ENCODE measurements at regions not wholly inside any gene's neighbourhood (a gene's known extent, or its start where the extent isn't known, plus 50 kb on each side); places are given as distances from the start of the nearest gene placed in this dataset.
"Not testable (repeated sequence)": the region's sequence is repeated elsewhere in the genome, so short reads cannot be mapped to it uniquely, and the experiment has no call there.

- H3K27ac ChIP-seq (ENCODE audit: low read depth, low read length): no peak overlapping the region
- no peaks in the 10 kb centered on the region for H3K9me3 ChIP-seq (ENCODE audit: control insufficient read depth in 1 of 2, low read length in 2 of 2)
- no peak overlapping the region for H3K4me3 ChIP-seq (ENCODE audit: low read depth in 1 of 2, low read length in 2 of 2)
- H3K36me3 ChIP-seq (ENCODE audit: control insufficient read depth in 1 of 2, insufficient read depth in 2 of 2, low read length in 2 of 2): no peaks in the 10 kb centered on the region
- no peak overlapping the region for H3K9ac ChIP-seq (ENCODE audit: low read depth in 1 of 2, low read length in 2 of 2)
- H3K4me1 ChIP-seq (ENCODE audit: control insufficient read depth in 1 of 2, insufficient read depth in 2 of 2, low read length in 2 of 2): peaks cover 24 to 52% of the 10 kb centered on the region in 2 donors
- H3K27me3 ChIP-seq (ENCODE audit: control insufficient read depth in 1 of 2, insufficient read depth in 2 of 2, low read length in 2 of 2): no peaks in the 10 kb centered on the region
Measured at GRCh38 chr1:213690341-213690917, 297.3 kb upstream of the PROX1 start.

- no peak overlapping the region for H3K9ac ChIP-seq (ENCODE audit: low read depth in 1 of 2, low read length in 2 of 2)
- no peaks in the 10 kb centered on the region for H3K36me3 ChIP-seq (ENCODE audit: control insufficient read depth in 1 of 2, insufficient read depth in 2 of 2, low read length in 2 of 2)
- no peak overlapping the region for H3K27ac ChIP-seq (ENCODE audit: low read depth, low read length)
- no peaks in the 10 kb centered on the region for H3K27me3 ChIP-seq (ENCODE audit: control insufficient read depth in 1 of 2, insufficient read depth in 2 of 2, low read length in 2 of 2)
- peaks cover 24 to 43% of the 10 kb centered on the region in 2 donors for H3K4me1 ChIP-seq (ENCODE audit: control insufficient read depth in 1 of 2, insufficient read depth in 2 of 2, low read length in 2 of 2)
- no peak overlapping the region for H3K4me3 ChIP-seq (ENCODE audit: low read depth in 1 of 2, low read length in 2 of 2)
- H3K9me3 ChIP-seq (ENCODE audit: control insufficient read depth in 1 of 2, low read length in 2 of 2): no peaks in the 10 kb centered on the region
Measured at GRCh38 chr1:213692321-213692720, 295.5 kb upstream of the PROX1 start.

GRCh38 chr1:213693864-213694263 lies 293.9 kb upstream of the PROX1 start:
- Histone ChIP-seq H3K27me3 (ENCODE audit: control insufficient read depth in 1 of 2, insufficient read depth in 2 of 2, low read length in 2 of 2) (no peaks in the 10 kb centered on the region), H3K4me3 (ENCODE audit: low read depth in 1 of 2, low read length in 2 of 2) (no peak overlapping the region), H3K9ac (ENCODE audit: low read depth in 1 of 2, low read length in 2 of 2) (no peak overlapping the region), H3K27ac (ENCODE audit: low read depth, low read length) (no peak overlapping the region), H3K36me3 (ENCODE audit: control insufficient read depth in 1 of 2, insufficient read depth in 2 of 2, low read length in 2 of 2) (no peaks in the 10 kb centered on the region), H3K4me1 (ENCODE audit: control insufficient read depth in 1 of 2, insufficient read depth in 2 of 2, low read length in 2 of 2) (peaks cover 24 to 30% of the 10 kb centered on the region in 2 donors), H3K9me3 (ENCODE audit: control insufficient read depth in 1 of 2, low read length in 2 of 2) (no peaks in the 10 kb centered on the region)

- no peak overlapping the region for H3K27ac ChIP-seq (ENCODE audit: low read depth, low read length)
- H3K36me3 ChIP-seq (ENCODE audit: control insufficient read depth in 1 of 2, insufficient read depth in 2 of 2, low read length in 2 of 2): no peaks in the 10 kb centered on the region
- H3K4me1 ChIP-seq (ENCODE audit: control insufficient read depth in 1 of 2, insufficient read depth in 2 of 2, low read length in 2 of 2): peaks cover 12 to 17% of the 10 kb centered on the region in 2 donors
- H3K4me3 ChIP-seq (ENCODE audit: low read depth in 1 of 2, low read length in 2 of 2): no peak overlapping the region
- no peak overlapping the region for H3K9ac ChIP-seq (ENCODE audit: low read depth in 1 of 2, low read length in 2 of 2)
- no peaks in the 10 kb centered on the region for H3K9me3 ChIP-seq (ENCODE audit: control insufficient read depth in 1 of 2, low read length in 2 of 2)
- H3K27me3 ChIP-seq (ENCODE audit: control insufficient read depth in 1 of 2, insufficient read depth in 2 of 2, low read length in 2 of 2): no peaks in the 10 kb centered on the region
Measured at GRCh38 chr1:213697192-213697802, 290.5 kb upstream of the PROX1 start.

- H3K27ac ChIP-seq (ENCODE audit: low read depth, low read length): no peak overlapping the region
- H3K9me3 ChIP-seq (ENCODE audit: control insufficient read depth in 1 of 2, low read length in 2 of 2): peaks cover 0 to 5% of the 10 kb centered on the region in 2 donors
- no peak overlapping the region for H3K9ac ChIP-seq (ENCODE audit: low read depth in 1 of 2, low read length in 2 of 2)
- no peak overlapping the region for H3K4me3 ChIP-seq (ENCODE audit: low read depth in 1 of 2, low read length in 2 of 2)
- no peaks in the 10 kb centered on the region for H3K36me3 ChIP-seq (ENCODE audit: control insufficient read depth in 1 of 2, insufficient read depth in 2 of 2, low read length in 2 of 2)
- no peaks in the 10 kb centered on the region for H3K27me3 ChIP-seq (ENCODE audit: control insufficient read depth in 1 of 2, insufficient read depth in 2 of 2, low read length in 2 of 2)
- H3K4me1 ChIP-seq (ENCODE audit: control insufficient read depth in 1 of 2, insufficient read depth in 2 of 2, low read length in 2 of 2): peaks cover 3 to 8% of the 10 kb centered on the region in 2 donors
Measured at GRCh38 chr1:213698092-213698702, 289.6 kb upstream of the PROX1 start.

- H3K4me1 ChIP-seq (ENCODE audit: control insufficient read depth in 1 of 2, insufficient read depth in 2 of 2, low read length in 2 of 2): no peaks in the 10 kb centered on the region
- no peak overlapping the region for H3K4me3 ChIP-seq (ENCODE audit: low read depth in 1 of 2, low read length in 2 of 2)
- peaks cover 0 to 5% of the 10 kb centered on the region in 2 donors for H3K9me3 ChIP-seq (ENCODE audit: control insufficient read depth in 1 of 2, low read length in 2 of 2)
- no peaks in the 10 kb centered on the region for H3K36me3 ChIP-seq (ENCODE audit: control insufficient read depth in 1 of 2, insufficient read depth in 2 of 2, low read length in 2 of 2)
- H3K9ac ChIP-seq (ENCODE audit: low read depth in 1 of 2, low read length in 2 of 2): no peak overlapping the region
- H3K27ac ChIP-seq (ENCODE audit: low read depth, low read length): no peak overlapping the region
- no peaks in the 10 kb centered on the region for H3K27me3 ChIP-seq (ENCODE audit: control insufficient read depth in 1 of 2, insufficient read depth in 2 of 2, low read length in 2 of 2)
Measured at GRCh38 chr1:213702703-213703102, 285.1 kb upstream of the PROX1 start.

GRCh38 chr1:213704941-213705340 lies 282.8 kb upstream of the PROX1 start:
- Histone ChIP-seq H3K27me3 (ENCODE audit: control insufficient read depth in 1 of 2, insufficient read depth in 2 of 2, low read length in 2 of 2) (no peaks in the 10 kb centered on the region), H3K27ac (ENCODE audit: low read depth, low read length) (no peak overlapping the region), H3K9me3 (ENCODE audit: control insufficient read depth in 1 of 2, low read length in 2 of 2) (peaks cover 0 to 5% of the 10 kb centered on the region in 2 donors), H3K9ac (ENCODE audit: low read depth in 1 of 2, low read length in 2 of 2) (no peak overlapping the region), H3K4me1 (ENCODE audit: control insufficient read depth in 1 of 2, insufficient read depth in 2 of 2, low read length in 2 of 2) (no peaks in the 10 kb centered on the region), H3K4me3 (ENCODE audit: low read depth in 1 of 2, low read length in 2 of 2) (no peak overlapping the region), H3K36me3 (ENCODE audit: control insufficient read depth in 1 of 2, insufficient read depth in 2 of 2, low read length in 2 of 2) (no peaks in the 10 kb centered on the region)

- not testable (repeated sequence) for H3K36me3 ChIP-seq (ENCODE audit: control insufficient read depth in 1 of 2, insufficient read depth in 2 of 2, low read length in 2 of 2); H3K27me3 ChIP-seq (ENCODE audit: control insufficient read depth in 1 of 2, insufficient read depth in 2 of 2, low read length in 2 of 2); H3K9ac ChIP-seq (ENCODE audit: low read depth in 1 of 2, low read length in 2 of 2); H3K27ac ChIP-seq (ENCODE audit: low read depth, low read length); H3K4me3 ChIP-seq (ENCODE audit: low read depth in 1 of 2, low read length in 2 of 2); H3K9me3 ChIP-seq (ENCODE audit: control insufficient read depth in 1 of 2, low read length in 2 of 2)
- H3K4me1 ChIP-seq (ENCODE audit: control insufficient read depth in 1 of 2, insufficient read depth in 2 of 2, low read length in 2 of 2): peaks cover 8 to 19% of the 10 kb centered on the region in 2 donors
Measured at GRCh38 chr1:213711833-213712490, 275.8 kb upstream of the PROX1 start.

GRCh38 chr1:213714645-213715044 lies 273.1 kb upstream of the PROX1 start:
- no peak overlapping the region for H3K9ac ChIP-seq (ENCODE audit: low read depth in 1 of 2, low read length in 2 of 2)
- H3K27ac ChIP-seq (ENCODE audit: low read depth, low read length): no peak overlapping the region
- no peaks in the 10 kb centered on the region for H3K36me3 ChIP-seq (ENCODE audit: control insufficient read depth in 1 of 2, insufficient read depth in 2 of 2, low read length in 2 of 2)
- peaks cover 8 to 19% of the 10 kb centered on the region in 2 donors for H3K4me1 ChIP-seq (ENCODE audit: control insufficient read depth in 1 of 2, insufficient read depth in 2 of 2, low read length in 2 of 2)
- H3K27me3 ChIP-seq (ENCODE audit: control insufficient read depth in 1 of 2, insufficient read depth in 2 of 2, low read length in 2 of 2): no peaks in the 10 kb centered on the region
- H3K4me3 ChIP-seq (ENCODE audit: low read depth in 1 of 2, low read length in 2 of 2): no peak overlapping the region
- H3K9me3 ChIP-seq (ENCODE audit: control insufficient read depth in 1 of 2, low read length in 2 of 2): no peaks in the 10 kb centered on the region

- Histone ChIP-seq H3K36me3 (ENCODE audit: control insufficient read depth in 1 of 2, insufficient read depth in 2 of 2, low read length in 2 of 2) (no peaks in the 10 kb centered on the region), H3K9me3 (ENCODE audit: control insufficient read depth in 1 of 2, low read length in 2 of 2) (no peaks in the 10 kb centered on the region), H3K27ac (ENCODE audit: low read depth, low read length) (no peak overlapping the region), H3K9ac (ENCODE audit: low read depth in 1 of 2, low read length in 2 of 2) (no peak overlapping the region), H3K27me3 (ENCODE audit: control insufficient read depth in 1 of 2, insufficient read depth in 2 of 2, low read length in 2 of 2) (no peaks in the 10 kb centered on the region), H3K4me1 (ENCODE audit: control insufficient read depth in 1 of 2, insufficient read depth in 2 of 2, low read length in 2 of 2) (peaks cover 8 to 19% of the 10 kb centered on the region in 2 donors), H3K4me3 (ENCODE audit: low read depth in 1 of 2, low read length in 2 of 2) (no peak overlapping the region)
Measured at GRCh38 chr1:213715182-213715581, 272.6 kb upstream of the PROX1 start.

Measured in duodenal mucosa (tissue), 2 donors.